ENCODE measurements at regions not wholly inside any gene's neighbourhood (a gene's known extent, or its start where the extent isn't known, plus 50 kb on each side); places are given as distances from the start of the nearest gene placed in this dataset.

DNA sequence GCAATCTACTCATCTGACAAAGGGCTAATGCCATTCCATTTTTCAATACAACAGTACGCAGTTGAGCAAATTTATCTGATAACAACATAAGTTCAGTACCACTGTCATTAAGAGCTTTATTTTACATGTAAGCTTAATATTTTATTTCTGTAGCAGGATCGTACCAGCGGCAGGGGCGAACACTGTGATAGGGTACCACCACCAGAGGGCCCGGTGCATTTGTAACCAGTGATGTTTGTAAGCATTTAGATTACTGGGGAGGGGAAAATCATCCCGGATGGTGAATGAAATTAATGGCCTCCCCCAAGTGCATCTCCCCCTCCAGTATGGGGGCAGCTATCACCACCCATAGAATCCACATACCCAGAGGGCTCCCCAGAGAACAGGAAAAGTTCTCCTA lies 179.0 kb downstream of the ADGRA3 start:
- H3K4me3 ChIP-seq: no peak overlapping the region
- no peak overlapping the region for H3K4me2 ChIP-seq
- no peak for TF ChIP-seq Cebpa-rat (IDR thresholded peaks at IDR 0.05)

DNA sequence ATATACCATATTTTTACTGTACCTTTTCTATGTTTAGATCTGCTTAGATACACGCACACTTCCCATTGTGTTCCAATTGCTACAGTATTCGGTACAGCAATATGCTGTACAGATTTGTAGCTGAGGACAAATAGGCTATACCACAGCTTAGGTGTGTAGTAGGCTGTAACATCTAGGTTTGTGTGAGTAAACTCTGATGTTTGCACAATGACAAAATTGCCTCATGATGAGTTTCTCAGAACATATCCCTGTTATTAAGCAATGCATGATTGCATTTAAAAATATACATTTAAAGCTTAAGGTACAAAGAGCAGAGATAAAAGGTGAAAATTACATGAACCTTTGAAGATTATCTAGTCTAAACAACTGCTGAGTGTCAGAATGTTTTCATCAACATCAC lies 181.7 kb downstream of the ADGRA3 start:
- Histone ChIP-seq H3K9ac (no peak overlapping the region), H3K4me1 (no peaks in the 10 kb centered on the region), H3K4me3 (no peak overlapping the region), H3K36me3 (no peaks in the 10 kb centered on the region), H3K4me2 (no peak overlapping the region), H3K9me3 (no peaks in the 10 kb centered on the region; the same call in none of the 2 replicates), H4K20me1 (no peaks in the 10 kb centered on the region), H3K27ac (no peak overlapping the region), H3K27me3 (no peaks in the 10 kb centered on the region)
- TF ChIP-seq Cebpa-rat (IDR thresholded peaks at IDR 0.05): no peak

More for the DNA sequence above, 179.0 kb downstream of the ADGRA3 start:
- no peak overlapping the region for H3K27ac ChIP-seq
- no peaks in the 10 kb centered on the region; the same call in 1 of the 2 replicates for H3K9me3 ChIP-seq
- H4K20me1 ChIP-seq: no peaks in the 10 kb centered on the region
- H3K27me3 ChIP-seq: no peaks in the 10 kb centered on the region
- no peaks in the 10 kb centered on the region for H3K4me1 ChIP-seq
- no peak overlapping the region for H3K9ac ChIP-seq
- H3K36me3 ChIP-seq: no peaks in the 10 kb centered on the region

DNA sequence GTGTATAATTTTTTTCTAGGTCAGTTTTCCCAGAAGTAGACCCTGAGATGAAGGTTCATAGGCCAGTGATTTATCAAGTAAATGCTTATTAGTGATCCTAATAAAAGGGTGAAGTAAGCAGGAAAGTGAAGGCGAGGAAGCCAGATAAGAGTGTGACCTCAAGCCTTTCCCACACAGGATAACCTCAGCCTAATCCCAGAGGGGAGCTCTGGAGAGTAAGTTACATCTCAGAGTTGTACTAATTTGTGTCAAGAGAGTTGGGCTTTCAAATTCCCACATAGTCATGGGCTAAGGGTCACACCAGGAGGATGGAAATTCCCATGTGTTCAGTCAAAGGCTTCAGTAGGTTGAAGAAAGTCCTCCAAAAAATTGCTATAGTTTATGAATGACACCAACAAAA lies 191.4 kb downstream of the ADGRA3 start:
- Histone ChIP-seq H3K4me2 (no peak overlapping the region), H3K27me3 (no peaks in the 10 kb centered on the region), H3K27ac (no peak overlapping the region), H3K36me3 (no peaks in the 10 kb centered on the region), H3K9me3 (no peaks in the 10 kb centered on the region; the same call in 1 of the 2 replicates), H4K20me1 (no peaks in the 10 kb centered on the region), H3K4me3 (no peak overlapping the region), H3K9ac (no peak overlapping the region), H3K4me1 (no peaks in the 10 kb centered on the region)
- no peak for TF ChIP-seq Cebpa-rat (IDR thresholded peaks at IDR 0.05)

DNA sequence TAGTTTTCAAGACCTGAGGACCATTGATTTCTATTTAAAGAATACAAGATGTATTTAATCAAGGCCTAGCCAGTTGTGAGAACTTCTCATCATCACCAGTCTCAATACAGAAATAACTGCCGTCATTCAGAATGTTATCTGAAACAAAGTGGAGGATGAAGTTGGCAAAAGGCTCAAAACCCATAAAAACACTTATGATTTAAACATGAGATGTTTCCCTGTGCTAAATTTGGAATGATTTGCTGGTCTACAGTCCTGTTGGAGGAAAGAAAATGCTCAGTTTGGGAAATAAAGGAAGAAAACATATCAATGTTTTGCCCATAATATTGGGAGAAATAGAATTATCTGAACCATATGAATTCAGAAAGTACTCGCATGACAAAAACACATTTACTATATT lies 192.2 kb downstream of the ADGRA3 start:
- no peaks in the 10 kb centered on the region for H3K36me3 ChIP-seq
- no peaks in the 10 kb centered on the region for H3K9me3 ChIP-seq
- H3K9ac ChIP-seq: no peak overlapping the region
- no peak overlapping the region for H3K4me3 ChIP-seq
- H4K20me1 ChIP-seq: no peaks in the 10 kb centered on the region
- H3K4me1 ChIP-seq: no peaks in the 10 kb centered on the region
- H3K27me3 ChIP-seq: no peaks in the 10 kb centered on the region
- no peak for TF ChIP-seq Cebpa-rat (IDR thresholded peaks at IDR 0.05)
- H3K27ac ChIP-seq: no peak overlapping the region
- no peak overlapping the region for H3K4me2 ChIP-seq

DNA sequence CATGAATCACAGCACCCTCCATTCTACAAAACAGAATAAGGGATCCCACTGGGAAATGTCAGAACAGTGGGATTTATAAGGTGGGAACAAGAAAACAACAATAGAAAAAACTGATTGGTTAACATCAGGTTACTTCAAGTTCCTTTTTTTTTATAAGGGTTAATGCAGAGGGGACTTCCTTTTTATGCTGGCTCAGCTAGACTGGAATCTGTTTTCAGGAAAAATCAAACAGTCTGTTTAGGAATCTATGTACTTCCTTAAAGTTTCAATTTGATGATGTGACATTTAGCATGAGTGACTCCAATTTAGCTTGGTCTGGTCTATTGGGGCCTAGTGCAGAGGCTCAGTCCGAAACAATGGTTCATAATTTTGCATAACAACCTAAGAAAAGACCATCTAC lies 192.9 kb downstream of the ADGRA3 start:
- H3K27ac ChIP-seq: no peak overlapping the region
- no peaks in the 10 kb centered on the region for H3K4me1 ChIP-seq
- TF ChIP-seq Cebpa-rat (IDR thresholded peaks at IDR 0.05): no peak
- no peaks in the 10 kb centered on the region for H4K20me1 ChIP-seq
- H3K4me3 ChIP-seq: no peak overlapping the region
- no peak overlapping the region for H3K4me2 ChIP-seq
- H3K27me3 ChIP-seq: no peaks in the 10 kb centered on the region
- H3K36me3 ChIP-seq: no peaks in the 10 kb centered on the region
- H3K9ac ChIP-seq: no peak overlapping the region
- no peaks in the 10 kb centered on the region for H3K9me3 ChIP-seq

DNA sequence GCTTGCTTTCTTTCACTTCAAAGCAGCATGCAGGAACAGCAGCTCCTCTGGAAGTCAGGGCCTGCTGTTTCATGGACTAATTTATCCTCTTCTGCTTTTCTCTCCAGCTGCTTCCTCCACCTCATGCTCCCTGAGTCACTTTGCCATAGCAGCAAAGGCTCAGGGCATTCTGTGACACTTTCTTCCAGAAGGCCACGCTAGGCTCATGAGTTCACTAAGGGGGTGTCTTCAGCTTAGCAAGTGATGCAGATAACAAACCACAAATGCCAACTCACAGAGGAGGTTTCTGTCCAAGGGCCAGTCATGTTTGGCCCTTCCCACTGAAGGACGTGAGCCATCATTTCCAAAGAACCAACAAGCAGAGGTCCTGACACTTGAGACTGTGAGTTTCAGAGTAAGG lies 200.2 kb downstream of the ADGRA3 start:
- no peaks in the 10 kb centered on the region for H4K20me1 ChIP-seq
- TF ChIP-seq Cebpa-rat (IDR thresholded peaks at IDR 0.05): no peak
- H3K9ac ChIP-seq: no peak overlapping the region
- no peaks in the 10 kb centered on the region for H3K9me3 ChIP-seq
- no peak overlapping the region for H3K4me2 ChIP-seq
- H3K4me1 ChIP-seq: no peaks in the 10 kb centered on the region
- H3K27me3 ChIP-seq: no peaks in the 10 kb centered on the region
- H3K27ac ChIP-seq: no peak overlapping the region
- no peaks in the 10 kb centered on the region for H3K36me3 ChIP-seq
- H3K4me3 ChIP-seq: no peak overlapping the region

DNA sequence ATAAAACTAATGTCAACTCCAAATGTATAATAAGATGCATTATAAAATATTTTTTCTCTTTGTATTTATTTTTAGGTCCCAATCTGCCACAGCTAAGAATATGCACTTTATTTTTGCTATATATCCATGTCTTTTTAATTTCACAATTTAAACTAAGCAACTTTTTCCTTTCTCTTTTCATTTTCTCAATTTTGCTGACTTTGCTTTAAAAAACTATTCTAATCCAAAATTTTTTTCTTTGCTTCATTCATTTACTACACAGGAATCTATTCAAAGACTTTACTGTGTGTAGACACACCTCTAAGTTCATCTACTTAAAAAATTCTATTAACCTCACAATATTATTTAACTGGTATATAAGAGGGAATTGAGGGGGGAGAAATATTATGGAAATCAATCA lies 201.9 kb downstream of the ADGRA3 start:
- Histone ChIP-seq H3K36me3 (no peaks in the 10 kb centered on the region), H3K27me3 (no peaks in the 10 kb centered on the region), H3K4me1 (no peaks in the 10 kb centered on the region)

DNA sequence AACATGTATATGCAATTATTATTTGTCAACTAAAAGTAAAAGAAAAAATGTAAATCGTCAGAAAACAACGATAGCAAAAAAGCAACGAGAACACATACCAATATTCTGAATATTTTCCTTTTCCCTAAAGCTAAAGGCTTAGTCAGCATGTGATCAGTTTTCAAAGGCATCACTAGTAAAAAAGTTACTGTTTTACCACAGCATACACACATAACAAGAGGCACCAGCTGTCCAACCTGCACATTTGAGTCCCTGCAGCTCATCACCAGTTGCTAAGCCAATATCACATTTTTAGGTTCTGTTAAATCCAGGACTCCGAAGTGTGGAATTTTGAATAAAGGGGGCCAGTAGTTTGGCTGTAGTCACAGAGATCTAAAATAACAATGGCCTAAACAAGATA lies 203.8 kb downstream of the ADGRA3 start:
- H3K4me1 ChIP-seq: no peaks in the 10 kb centered on the region
- no peak overlapping the region for H3K27ac ChIP-seq
- no peaks in the 10 kb centered on the region for H3K9me3 ChIP-seq
- no peak overlapping the region for H3K4me3 ChIP-seq
- no peak for TF ChIP-seq Cebpa-rat (IDR thresholded peaks at IDR 0.05)
- no peak overlapping the region for H3K9ac ChIP-seq
- H3K4me2 ChIP-seq: no peak overlapping the region
- no peaks in the 10 kb centered on the region for H3K27me3 ChIP-seq
- H3K36me3 ChIP-seq: no peaks in the 10 kb centered on the region
- H4K20me1 ChIP-seq: no peaks in the 10 kb centered on the region

More for the DNA sequence above, 201.9 kb downstream of the ADGRA3 start:
- no peak for TF ChIP-seq Cebpa-rat (IDR thresholded peaks at IDR 0.05)
- no peaks in the 10 kb centered on the region for H4K20me1 ChIP-seq
- H3K4me2 ChIP-seq: no peak overlapping the region
- no peaks in the 10 kb centered on the region for H3K9me3 ChIP-seq
- no peak overlapping the region for H3K9ac ChIP-seq
- no peak overlapping the region for H3K4me3 ChIP-seq
- H3K27ac ChIP-seq: no peak overlapping the region

DNA sequence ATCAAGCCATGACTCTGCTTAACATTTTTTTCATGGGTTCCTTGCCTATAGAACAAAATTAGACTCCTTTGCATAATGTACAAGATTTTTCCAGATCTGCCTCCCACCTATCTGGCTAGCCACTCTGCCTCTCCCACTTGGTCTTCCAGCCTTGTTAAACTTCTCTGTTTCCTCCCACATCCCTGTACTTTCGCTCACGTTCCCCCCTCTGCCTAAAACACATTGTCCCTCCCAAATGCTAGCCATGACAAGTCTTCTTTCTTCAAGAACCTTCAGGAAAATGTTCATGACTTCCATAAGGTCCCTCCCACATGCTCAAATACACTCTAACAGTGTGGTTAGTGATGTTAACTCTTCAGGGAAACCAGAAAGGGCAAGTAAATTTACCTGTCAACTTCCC lies 214.6 kb downstream of the ADGRA3 start:
- Histone ChIP-seq H3K4me1 (no peaks in the 10 kb centered on the region), H3K9me3 (peaks cover 24% of the 10 kb centered on the region), H3K9ac (no peak overlapping the region), H3K27me3 (no peaks in the 10 kb centered on the region), H3K4me2 (no peak overlapping the region), H3K36me3 (0 out of 2 replicates have a peak, but pooled peaks cover 3% of the 10 kb centered on the region), H4K20me1 (no peaks in the 10 kb centered on the region), H3K4me3 (no peak overlapping the region), H3K27ac (no peak overlapping the region)
- no peak for TF ChIP-seq Cebpa-rat (IDR thresholded peaks at IDR 0.05)

DNA sequence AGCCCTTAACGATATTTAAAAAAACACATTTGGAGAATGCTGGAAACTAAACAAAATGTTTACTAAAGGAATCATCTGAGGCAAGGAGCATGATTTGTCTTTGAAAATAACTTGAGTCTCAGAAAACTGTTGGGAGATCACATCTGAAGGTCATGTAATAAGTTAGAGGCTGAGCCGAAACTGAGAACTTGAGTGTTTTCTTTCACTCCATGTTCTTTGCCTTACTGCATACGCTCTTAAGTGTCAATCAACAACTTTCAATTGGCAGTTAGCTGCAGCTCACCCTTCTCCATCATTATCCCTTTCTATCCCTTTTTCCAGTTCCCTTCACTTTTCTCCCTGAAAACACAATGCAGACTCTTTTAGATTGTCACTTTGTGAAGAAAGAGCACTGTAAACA lies 216.2 kb downstream of the ADGRA3 start:
- H3K4me2 ChIP-seq: no peak overlapping the region
- TF ChIP-seq Cebpa-rat (IDR thresholded peaks at IDR 0.05): no peak
- H3K27me3 ChIP-seq: no peaks in the 10 kb centered on the region
- H3K9ac ChIP-seq: no peak overlapping the region
- H4K20me1 ChIP-seq: no peaks in the 10 kb centered on the region
- H3K27ac ChIP-seq: no peak overlapping the region
- H3K9me3 ChIP-seq: peaks cover 23% of the 10 kb centered on the region
- H3K4me3 ChIP-seq: no peak overlapping the region
- no peaks in the 10 kb centered on the region for H3K4me1 ChIP-seq
- 0 out of 2 replicates have a peak, but pooled peaks cover 3% of the 10 kb centered on the region for H3K36me3 ChIP-seq

DNA sequence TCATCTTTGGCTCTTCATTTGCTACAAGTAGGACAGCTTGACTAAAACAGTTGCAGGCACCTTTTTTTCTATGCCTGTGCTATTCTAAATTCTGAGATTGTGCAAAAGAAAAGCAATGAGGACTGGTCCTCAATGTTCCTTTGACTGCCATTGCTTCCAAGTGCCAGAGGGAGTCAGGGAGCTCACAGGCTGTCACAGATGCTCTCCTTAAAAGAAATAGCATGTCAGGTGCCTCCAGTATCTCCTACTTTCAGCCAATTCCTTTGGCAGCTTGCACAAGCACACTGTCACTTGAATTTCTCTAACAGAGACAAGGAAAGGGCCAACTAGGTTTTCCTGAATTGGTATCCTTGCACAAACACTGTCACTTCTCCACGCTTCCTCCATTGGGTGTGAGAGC lies 228.2 kb downstream of the ADGRA3 start:
- H3K9me3 ChIP-seq: peaks cover 19% of the 10 kb centered on the region
- H4K20me1 ChIP-seq: no peaks in the 10 kb centered on the region
- H3K9ac ChIP-seq: no peak overlapping the region
- H3K36me3 ChIP-seq: no peaks in the 10 kb centered on the region
- no peaks in the 10 kb centered on the region for H3K27me3 ChIP-seq
- no peak overlapping the region for H3K27ac ChIP-seq
- no peak for TF ChIP-seq Cebpa-rat (IDR thresholded peaks at IDR 0.05)
- H3K4me1 ChIP-seq: no peaks in the 10 kb centered on the region
- H3K4me2 ChIP-seq: no peak overlapping the region
- no peak overlapping the region for H3K4me3 ChIP-seq

Data from BLaER1 (cell line).